Kidney glomerular epithelial cell (primary cell): ENCODE measurements at regions not wholly inside any gene's neighbourhood (a gene's known extent, or its start where the extent isn't known, plus 50 kb on each side); places are given as distances from the start of the nearest gene placed in this dataset.

Source experiments
- DNase-seq: peaks from one replicate; lab custom pipeline; 2025; lab: John Stamatoyannopoulos, UW

- DNase-seq: no peak
Measured at GRCh38 chr13:52975969-52976368, 52.6 kb upstream of the OLFM4 start.

DNA sequence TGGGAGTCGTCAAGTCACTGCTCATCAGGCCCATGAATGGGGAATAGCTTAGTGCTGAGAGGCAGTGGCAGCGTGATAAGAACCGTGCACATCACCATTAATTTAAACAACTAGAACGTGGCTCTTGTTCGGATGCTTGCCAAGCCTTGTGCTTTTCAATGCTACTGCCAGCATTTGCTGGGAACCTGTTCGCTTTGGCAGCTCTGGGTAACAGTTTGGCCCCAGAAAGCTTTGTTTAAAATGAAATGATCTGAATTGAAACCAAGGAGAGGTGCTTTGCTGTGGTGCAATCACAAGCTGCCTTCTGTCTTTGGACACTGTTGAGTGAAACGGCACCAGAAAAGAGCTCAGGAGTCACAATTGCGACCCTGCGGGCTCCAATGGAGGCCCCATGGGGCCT lies 53.5 kb upstream of the OLFM4 start:
- DNase-seq: no peak

- no peak for DNase-seq
Measured at GRCh38 chr13:52974711-52975110, 53.9 kb upstream of the OLFM4 start.

DNA sequence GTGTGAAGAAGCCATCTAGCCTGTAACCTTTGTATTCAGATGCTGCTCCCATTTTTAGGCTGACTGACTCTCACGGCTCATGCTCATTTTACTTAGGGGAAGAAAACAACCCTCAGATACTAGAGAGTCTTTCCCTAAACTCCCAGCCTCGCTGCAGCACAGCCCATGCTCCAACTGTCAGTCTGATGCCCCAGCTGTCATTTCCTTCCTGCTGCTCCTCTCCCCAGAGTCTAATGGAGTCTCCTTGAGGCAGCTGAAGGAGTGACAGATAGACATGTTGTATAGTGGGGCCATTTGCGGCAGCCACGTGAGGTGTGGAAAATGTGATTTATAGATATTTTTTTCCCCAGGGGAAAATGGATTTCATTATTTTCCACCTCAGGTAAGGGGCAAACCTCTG lies 59.2 kb upstream of the OLFM4 start:
- DNase-seq: no peak

DNA sequence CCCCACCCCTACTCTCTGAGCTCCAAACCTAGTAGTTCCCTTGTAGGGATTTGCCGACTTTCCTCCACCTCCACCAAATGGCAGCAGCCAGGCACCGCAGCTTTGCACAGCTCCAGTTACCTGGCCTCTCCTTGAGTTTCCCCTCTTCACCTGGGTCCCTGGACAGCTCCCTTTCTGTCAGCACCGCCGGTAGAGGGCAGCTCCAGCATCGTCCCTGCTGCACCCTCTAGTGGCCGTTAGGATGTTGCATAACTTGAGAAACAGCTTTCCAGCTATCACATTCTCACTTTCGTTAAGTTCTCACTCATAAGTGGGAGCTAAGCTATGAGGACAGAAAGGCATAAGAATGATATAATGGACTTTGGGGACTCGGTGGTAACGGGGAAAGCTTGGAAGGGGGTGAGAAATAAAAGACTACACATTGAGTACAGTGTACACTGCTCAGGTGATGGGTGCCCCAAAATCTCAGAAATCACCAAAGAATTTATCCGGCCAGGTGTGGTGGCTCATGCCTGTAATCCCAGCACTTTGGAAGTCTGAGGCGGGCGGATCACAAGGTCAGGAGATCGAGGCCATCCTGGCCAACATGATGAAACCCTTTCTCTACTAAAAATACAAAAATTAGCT lies 60.4 kb upstream of the OLFM4 start:
- peak; percentile 71 for DNase-seq

GRCh38 chr13:52961987-52962386 lies 66.6 kb upstream of the OLFM4 start:
- DNase-seq: no peak

DNA sequence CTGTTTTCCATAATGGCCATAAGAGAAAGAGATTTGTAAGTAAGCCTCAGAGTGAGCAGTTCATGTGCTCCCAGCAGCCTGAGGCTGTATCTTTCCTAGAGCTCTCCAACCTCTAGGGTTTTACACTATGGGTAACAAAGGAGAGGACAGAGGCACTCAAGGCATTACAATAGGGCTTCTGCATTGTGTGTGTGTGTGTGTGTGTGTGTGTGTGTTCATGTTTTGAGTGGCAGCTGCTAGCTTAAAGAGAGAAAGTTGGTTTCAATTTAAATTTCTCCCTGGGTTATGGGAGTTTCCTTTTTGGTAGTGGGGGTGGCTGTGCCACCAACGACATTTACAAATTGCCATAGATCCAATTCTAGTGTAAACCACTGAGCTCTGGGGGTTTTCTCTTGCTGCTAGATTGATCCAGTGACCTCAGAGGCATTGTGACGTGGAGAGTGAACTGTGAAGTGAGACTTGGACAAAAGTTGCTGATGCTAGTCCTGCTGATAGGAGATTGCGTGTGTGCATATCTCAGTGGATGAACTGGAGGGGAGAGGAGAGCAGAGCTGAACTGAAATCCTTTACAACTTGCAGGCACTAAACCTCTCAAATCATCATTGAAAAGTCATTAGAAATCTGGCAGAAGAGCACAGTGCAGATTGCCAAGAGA lies 67.2 kb upstream of the OLFM4 start:
- no peak for DNase-seq

GRCh38 chr13:52955472-52955874 lies 73.1 kb upstream of the OLFM4 start:
- DNase-seq: no peak

- no peak for DNase-seq
Measured at GRCh38 chr13:52954838-52955237, 73.8 kb upstream of the OLFM4 start.

DNA sequence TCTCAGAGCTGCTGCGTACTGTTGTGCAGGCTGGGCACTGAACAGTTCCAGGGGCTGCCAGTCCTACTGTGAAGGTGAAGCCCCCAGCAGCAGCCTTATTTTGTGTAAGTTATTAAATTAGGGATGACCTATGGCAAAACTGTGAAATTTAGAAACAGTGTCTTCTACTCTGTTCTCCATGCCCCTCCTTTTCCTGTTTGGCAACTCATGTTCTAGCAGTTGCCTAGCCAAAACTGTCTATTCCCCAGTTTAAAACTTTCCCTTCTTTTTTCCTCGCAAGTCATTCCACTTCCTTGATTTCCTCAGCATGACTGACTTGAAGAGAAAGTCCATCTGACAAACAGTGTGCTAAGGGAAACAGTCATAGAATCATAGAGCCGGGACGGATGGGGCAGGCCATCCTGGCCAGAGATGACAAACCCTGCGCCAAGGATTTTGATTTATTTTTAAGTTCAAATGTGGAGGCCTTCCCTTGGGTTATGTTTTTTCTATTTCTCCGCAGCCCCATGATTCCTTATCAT lies 78.1 kb upstream of the OLFM4 start:
- no peak for DNase-seq

DNA sequence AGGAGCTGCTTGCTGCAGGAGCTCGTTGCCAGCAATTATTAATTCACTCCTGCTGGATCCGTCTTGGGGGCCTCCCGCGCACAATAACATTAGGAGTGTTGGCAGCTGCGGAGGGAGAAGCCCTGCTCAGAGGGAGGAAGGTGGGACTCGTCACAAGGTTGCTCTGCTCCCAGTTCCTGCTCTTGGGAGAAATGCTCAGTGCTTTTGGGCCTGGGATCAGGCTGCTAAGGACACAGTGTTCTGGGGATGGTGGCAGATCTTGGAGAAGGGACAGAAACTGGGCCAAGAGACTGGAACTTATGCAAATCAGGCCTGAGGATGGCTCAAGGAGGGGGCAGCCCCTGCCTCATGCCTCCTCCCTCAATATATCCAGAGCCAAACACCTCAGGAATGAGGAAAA lies 78.9 kb upstream of the OLFM4 start:
- no peak for DNase-seq

GRCh38 chr13:52949044-52949443 lies 79.6 kb upstream of the OLFM4 start:
- no peak for DNase-seq

DNA sequence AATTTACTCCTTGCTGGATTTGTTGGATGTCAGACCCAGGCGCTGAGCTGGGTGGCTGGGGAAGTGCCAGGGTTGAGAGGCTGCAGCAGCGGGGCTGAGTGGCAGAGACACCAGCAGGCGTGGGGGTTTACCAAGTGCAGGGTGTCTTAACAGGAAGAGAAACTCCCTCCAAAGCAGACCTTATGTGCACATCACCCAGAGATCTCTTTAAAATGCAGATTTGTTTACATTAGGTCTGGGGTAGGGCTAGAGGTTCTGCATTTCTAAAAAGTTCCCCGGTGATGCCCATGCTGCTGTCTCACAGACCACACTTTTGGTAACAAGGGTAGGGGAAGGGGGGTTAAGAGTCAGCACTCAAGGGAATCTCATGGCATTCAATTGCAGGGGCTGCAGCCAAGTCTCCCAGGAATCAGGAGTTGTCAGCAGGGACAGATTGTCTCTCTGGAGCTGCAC lies 80.7 kb upstream of the OLFM4 start:
- no peak for DNase-seq

- no peak for DNase-seq
Measured at GRCh38 chr13:52945348-52945747, 83.3 kb upstream of the OLFM4 start.

- DNase-seq: no peak
Measured at GRCh38 chr13:52944697-52945096, 83.9 kb upstream of the OLFM4 start.

GRCh38 chr13:52938065-52938464 lies 89.6 kb upstream of the PCDH8 start:
- DNase-seq: no peak

GRCh38 chr13:52936806-52937205 lies 88.4 kb upstream of the PCDH8 start:
- no peak for DNase-seq

DNA sequence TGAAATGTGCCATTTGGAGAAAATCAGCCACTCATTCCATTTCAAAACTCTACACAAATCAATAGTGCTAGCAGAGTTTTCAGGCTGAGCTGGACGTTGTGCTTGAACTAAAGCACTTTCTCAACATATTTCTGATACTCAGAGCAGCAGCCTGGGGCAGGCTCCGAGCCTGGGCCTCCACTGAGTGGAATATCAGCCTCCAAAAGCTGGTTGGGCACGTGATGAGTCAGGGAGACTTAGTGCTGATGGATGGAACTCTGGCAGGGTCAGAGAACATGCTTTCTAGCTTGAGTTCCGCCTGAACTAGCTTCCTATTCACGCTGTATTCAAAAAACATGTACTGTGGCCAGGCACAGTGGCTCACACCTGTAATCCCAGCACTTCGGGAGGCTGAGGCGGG lies 85.8 kb upstream of the PCDH8 start:
- DNase-seq: no peak

DNA sequence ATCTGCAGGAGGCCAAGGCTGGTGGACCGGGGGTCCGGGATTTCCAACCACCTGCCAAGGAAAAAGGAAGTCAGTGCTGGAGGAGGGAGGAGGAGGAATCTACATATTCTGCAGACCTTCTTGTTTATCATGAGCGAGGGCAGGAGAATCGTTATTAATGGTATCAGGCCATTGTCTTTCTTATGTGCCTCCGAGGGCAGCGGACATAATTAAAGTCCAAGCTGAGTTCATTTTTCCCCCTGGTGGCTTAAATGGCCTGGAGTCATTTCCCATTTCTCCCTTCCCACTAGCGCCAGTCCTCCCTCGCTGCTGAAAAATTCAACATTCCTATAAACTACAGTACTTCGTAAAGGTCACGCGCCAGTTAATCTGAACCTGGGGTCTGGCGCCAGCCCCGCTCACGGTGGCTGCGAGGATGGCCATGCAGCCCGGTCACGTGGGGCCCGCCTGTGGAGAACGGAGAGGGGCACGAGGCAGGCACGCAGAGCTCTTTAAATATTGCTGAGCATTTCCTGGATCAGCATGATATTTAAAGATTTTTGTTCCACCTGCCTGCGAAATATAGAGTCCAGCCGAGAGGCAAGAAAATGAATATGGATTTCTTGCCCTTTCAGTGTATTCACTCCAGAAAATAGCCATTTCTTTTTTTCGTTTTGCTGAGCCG lies 85.2 kb upstream of the PCDH8 start:
- no peak for DNase-seq

GRCh38 chr13:52933099-52933498 lies 84.7 kb upstream of the PCDH8 start:
- no peak for DNase-seq

DNA sequence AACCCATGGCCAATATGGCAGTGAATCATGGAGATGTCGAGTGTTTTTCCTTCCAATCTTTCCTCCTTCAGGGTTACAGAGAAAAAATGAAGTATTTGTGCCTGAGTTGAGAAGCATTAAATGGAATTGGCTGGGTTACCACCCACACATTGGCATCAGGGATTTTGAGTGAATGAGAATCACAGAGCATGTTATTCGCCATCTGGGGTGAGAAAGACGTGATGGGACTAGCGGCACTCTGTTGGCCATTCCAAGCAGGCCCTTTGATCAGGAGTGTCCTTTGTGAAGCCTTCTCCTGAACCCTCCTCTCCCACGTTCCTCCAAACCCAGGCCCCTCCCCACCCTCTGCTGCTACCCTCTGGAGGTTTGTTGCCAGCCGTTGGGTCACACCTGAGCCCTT lies 84.2 kb upstream of the PCDH8 start:
- no peak for DNase-seq

DNA sequence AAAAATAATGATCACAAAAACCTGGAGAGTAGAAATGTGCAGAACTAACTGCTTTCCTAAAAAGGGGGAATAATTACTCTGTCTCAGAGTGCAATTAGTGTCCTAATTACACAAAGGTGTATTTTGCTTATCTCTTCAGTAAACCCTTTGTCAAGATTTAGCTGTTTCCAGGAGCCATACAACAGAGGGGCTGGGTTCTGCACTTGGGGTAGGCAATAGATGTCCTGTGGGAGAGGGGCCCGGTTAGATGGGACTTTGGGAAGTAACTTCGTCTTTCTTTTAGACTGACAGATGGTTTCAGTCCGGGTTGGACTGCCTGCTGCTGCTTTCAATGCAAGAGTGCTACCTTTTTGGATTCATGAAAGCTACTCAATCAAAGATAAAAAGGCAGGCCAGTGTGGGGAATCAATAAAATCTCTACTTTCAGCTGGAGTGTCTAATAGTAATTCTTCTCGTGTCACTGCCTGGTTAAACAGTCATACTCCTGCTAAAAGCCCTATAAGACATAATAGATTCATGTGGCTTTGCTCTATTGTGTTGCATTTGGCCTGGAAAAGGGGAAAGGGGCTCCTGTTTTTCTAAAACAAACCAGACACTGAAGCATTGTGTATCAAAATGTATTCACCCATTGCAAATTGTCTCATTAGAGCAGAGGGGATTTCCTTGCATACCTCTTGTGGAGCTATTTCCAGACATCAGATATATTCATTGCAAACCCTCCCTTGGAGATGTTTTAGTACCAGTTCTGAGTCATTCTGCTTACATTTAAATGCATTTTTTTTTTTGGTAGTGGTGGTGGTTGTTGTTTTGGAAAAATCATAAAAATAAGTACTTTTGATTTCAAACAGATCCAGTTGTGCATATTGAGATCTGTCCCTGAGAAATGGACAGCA lies 83.3 kb upstream of the PCDH8 start:
- no peak for DNase-seq
